ENCODE measurements at regions not wholly inside any gene's neighbourhood (a gene's known extent, or its start where the extent isn't known, plus 50 kb on each side); places are given as distances from the start of the nearest gene placed in this dataset.

- no peak for TF ChIP-seq CTCF (conservative IDR thresholded peaks at IDR 0.05; ENCODE audit: low read length)
- no peak for TF ChIP-seq EZH2phosphoT487 (IDR thresholded peaks at IDR 0.05; ENCODE audit: borderline replicate concordance)
Measured at GRCh38 chr2:7655629-7656028, 738.4 kb downstream of the RNF144A start.

Data from Loucy (cell line).